Stimulated activated CD4-positive, alpha-beta T cell treated with anti-CD3 and anti-CD28 coated beads, Interleukin-1b, Interleukin-23, amount 100 ng/mL, for 1 hour (primary cell): ENCODE measurements at regions not wholly inside any gene's neighbourhood (a gene's known extent, or its start where the extent isn't known, plus 50 kb on each side); places are given as distances from the start of the nearest gene placed in this dataset.
"Not testable (repeated sequence)": the region's sequence is repeated elsewhere in the genome, so short reads cannot be mapped to it uniquely, and the experiment has no call there.

Source experiments
- DNase-seq, 2 donors: peaks; one replicate each; pipeline ENCODE4 v3.0.0-alpha.2; 2020; ENCODE audit warnings: low read depth in 2 of 2

DNA sequence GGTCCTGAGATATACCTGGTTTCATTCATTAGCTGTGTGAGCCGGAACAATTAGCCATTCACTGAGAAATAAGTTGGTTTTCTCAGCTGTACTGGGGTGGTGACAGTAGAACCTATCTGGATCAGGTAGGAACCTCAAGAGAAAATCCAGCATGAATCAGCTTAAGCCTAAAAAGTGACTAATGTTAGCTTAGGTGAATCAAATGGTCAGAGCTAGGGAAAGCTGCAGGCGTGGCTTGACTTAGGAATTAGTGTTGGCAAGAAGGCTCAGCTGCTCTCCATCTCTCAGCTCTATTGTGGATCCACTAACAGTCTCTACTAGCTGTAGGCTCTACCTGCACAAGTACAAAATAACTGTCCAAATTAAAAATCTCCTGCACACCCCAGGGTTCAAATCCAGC lies 1025.5 kb downstream of the RAB28 start:
- no peak for DNase-seq

DNA sequence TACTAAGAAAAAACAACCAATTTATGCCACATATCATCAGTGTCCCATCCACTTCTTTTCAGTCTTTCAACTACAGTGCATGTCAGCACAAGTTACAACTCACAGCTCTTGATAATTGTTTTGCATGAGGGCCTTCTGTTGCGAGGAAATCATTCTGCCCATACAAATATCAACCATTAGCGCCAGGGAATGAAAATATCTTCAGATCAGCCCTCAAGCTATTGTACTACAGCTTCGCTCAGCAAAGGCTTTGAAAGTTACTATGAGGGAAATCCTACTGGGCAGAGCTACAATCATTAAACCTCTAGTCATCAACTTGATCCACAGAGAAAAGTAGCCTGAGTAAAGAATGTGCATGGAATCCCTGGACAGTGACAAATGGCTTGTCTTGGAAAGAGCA lies 1023.6 kb upstream of the HS3ST1 start:
- DNase-seq: no peak

DNA sequence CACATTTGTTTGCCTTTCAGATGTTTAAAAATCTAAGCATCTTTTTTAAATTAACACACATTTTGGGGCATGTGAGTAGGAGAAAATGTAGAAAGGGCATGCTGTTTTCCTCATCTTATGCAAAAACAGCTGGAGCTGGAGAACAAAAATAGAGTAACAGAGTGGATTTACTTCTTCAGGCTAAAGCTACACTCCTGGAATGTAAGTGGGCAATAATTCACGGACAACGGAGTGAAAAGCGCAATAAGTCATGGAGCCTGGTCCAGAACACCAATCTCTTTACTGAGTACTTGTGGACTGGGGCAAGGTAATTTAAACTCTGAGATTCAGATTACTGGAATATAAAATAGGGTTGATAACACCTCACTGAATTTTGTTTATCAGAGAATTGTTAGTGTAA lies 1018.8 kb upstream of the HS3ST1 start:
- DNase-seq: no peak

DNA sequence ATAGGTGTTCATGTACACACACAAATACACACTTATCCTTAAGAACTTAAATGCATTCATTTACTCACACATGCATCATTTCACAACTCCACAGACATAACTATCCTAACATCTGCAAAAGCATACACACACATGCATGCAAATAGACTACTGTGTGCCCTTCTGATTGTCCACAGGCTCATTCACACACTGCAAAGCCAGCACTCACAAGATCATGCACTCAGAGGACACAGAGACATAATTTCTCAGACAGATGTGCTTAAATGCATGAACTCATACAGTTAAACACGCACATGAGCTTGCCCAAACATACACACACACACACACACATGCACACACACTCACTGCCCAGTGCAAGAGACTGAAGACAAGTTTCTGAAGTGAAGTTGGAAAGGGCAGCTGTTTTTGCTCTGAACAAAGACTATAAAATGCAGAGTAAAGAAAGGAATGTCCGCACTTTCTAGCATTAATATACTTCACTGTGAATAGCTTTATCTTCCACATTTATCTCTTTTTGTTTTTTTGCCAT lies 1018.0 kb upstream of the HS3ST1 start:
- DNase-seq: no peak

DNA sequence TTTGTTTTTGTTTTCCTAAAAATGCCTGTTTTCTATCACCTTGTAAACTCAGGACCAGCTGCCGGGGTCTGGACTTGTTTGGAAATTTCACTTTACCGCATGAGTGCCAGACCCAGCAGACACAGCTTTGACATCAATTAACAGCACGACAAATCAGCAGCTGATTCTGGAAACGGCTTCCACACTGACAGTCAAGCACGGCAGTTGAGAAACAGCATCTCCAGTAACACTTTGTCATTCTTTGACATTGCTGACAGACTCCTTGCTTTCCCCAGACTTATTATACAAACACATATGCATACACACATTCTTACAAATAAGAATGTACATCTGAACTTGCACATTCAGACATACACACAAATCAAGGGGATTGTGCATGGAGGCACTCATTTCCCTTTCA lies 1017.6 kb upstream of the HS3ST1 start:
- no peak for DNase-seq

DNA sequence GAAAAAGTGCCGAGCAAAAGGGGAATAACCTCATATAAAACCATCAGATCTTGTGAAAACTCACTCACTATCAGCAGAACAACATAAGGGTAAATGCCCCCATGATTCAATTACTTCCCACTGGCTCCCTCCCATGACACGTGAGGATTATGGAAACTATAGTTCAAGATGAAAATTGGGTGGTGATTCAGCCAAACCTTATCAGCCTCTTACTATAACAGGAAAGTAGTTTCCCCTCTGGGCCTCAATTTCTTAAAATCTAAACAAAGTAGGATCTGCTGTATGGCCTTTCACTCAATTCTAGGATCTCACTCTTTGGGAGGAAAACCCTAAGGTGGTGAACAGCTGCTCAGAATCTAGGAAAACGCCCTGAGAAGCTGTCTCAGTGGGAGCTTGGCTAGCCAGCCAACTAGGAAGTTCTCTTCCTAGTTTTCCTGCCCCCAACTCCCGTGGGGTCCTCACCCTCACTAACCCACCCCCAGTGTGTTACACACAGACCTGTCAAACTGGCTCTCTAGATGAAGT lies 1017.1 kb upstream of the HS3ST1 start:
- DNase-seq: no peak

DNA sequence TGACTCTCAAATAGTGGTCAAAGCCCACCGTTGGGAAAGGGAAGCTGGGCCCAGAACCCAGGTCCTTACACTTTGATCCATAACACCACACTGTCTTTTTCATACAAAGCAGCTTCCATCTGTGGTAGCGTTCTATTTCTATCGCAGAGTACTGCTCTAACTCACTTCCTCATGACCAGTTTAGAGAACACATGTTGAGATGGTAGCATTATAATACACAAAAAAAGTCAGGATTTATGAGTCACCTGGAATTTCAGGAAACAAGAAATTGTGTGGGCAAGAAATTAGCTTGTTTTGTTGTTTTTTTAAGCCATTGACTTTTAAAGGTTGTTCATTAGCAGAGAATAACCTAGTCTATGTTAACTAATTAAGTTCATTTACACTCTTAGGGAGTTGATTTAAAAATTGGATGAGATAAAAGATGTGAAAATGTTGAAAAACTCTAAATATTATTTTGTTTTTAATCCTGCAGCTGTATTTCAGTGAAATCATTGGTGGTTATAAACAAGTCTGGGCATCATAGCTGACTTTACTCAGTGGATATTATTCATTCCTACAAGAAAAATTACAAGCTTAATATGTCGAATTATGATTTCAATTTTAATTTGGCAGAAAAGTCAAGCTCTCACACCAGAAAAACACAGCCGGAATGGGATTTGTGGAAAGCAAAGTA lies 1011.1 kb upstream of the HS3ST1 start:
- no peak for DNase-seq

DNA sequence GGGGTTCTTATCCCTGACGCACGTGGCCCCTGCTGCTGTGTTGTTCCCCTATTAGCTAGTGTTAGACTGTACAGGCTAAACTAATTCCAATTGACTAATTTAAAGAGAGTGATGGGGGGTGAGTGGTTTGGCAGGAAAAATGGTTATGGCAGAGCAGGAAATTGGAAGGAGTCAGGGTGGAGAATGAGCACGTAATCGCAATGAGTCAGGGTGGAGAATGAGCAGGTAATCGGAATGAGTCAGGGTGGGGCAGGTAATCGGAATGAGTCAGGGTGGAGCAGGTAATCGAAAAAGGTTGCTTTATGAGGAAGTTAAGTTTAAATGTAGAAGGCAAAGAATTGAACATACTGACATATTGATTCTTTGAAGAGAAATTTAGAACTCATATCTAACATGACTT lies 1002.6 kb upstream of the HS3ST1 start:
- not testable (repeated sequence) for DNase-seq

DNA sequence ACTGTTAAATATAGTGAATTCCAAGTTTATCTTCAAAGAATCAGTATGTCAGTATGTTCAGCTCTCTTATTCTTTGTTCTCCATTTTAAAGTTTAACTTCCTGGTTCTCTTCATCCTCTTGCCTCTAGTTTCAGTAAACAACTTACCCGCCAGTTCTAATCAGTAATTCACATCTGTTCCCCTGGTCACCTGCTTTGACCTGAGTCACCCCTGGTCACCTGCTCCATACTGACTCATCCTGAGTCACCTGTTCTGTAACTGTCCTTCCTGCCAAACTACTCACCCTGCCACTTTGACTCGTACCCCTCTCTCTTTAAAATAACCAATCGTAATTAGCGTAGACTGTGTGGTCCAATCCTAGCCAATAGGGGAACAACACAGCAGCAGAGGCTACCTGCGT lies 992.7 kb upstream of the HS3ST1 start:
- DNase-seq: no peak

DNA sequence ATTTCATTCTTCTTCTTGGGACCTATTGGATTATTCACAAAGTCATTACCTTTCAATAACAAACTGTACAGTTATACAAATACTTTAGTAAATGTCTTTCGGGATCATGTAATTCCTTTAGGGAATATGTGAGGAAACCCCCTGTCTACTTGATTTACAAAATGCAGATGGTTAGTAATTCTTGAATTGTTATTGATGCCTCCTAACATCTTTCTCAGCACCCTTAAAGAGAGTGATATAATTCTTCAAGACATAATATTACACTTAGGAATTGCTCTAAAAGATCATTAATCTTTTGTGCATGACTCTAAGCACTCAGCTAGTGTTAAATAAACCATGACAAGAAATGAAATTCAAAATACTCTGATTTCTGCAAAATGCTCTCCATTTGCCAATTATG lies 988.1 kb upstream of the HS3ST1 start:
- no peak for DNase-seq

DNA sequence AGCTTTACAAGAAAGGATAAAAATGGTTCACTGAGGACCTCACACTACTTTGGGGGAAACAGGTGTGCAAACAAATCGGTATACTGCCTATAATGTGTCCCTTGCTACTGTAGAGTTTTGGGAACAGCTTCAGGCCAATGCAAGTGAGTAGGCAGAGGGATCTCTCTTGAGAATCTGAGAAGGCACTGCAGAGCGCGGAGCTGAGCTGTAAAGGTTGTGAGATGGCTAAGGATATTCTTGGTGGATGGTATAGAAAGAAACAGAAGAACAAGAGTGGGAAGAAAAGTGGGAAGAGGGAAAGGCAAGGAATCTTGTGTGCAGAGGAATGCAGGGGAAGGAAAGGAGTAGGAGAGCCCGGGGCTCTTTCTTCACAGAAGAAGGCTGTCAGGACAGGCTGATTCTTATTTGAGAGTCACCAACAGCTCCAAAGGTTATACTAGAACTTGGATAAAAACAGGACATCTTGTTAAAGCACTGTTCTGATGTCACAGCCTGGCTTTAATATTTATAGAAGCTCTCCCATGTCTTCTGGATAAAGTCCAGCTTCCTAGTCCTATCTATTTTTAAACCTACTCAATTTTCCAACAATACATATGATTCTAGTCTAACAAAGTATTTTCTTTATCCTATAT lies 985.6 kb upstream of the HS3ST1 start:
- no peak for DNase-seq

DNA sequence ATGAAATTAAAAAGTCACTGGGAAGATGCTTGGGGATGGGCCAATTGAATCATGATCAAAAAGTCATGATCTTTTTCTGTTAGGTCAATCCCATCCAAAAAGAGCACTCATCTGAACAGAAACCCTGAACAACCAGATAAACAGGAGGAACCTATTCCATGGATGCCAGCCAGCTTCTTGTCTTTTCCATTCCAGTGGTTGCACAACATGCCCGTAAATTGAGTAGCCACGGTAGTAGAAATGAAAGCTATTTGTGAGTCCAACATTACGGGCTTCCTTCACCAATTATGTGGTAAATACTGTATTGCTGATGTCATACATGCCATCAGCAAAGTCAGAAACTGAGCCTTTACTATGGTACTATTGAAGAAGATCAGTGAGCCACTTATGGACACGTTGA lies 982.4 kb upstream of the HS3ST1 start:
- no peak for DNase-seq

DNA sequence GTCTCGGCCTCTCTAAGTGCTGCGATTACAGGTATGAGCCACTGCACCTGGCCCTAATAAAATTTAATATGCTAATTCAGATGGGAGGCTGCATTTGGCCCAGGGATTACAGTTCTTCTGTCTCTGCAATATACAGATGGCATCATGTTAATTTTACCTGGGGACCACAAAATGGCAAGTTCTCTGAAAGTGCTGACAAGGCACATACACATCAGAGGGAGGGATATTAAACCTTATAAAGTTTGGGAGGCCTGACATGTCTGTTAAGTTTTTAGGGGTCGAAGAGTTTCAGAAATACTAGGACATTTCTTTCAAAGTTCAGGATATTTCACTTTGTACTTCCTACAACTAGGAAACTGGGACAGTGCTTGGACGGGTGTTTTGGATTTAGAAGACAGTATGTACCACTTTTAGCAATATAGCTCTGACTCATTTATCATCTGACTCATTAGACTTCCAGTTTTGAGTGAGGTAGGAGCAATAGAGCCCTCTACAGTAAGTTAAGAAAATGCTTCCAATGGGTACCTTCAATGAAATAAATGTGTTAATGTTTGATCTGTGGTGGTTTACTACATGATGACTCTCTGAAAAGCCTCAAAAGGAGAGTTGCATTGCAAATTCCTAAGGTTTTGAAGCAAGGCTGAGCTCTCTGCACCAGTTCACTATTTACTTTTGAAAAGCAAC lies 981.0 kb upstream of the HS3ST1 start:
- DNase-seq: no peak

DNA sequence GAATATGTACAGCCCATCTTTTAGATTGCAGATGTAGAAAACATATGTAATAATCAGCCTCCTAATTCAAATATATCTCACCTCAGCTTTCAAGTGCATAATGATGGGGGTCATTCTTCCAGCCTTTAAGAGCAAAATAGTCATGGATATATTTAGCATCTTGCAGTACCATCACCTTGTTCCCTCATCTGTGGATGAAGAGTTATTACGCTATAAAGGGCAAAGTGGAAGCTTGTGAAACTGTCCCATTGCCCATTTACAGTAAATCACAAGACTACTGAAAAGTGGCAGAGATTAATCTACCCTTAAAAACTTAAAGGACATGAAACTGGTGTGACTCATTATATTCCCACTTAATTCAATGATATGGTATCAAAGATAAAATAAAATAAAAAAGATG lies 979.7 kb upstream of the HS3ST1 start:
- DNase-seq: no peak

DNA sequence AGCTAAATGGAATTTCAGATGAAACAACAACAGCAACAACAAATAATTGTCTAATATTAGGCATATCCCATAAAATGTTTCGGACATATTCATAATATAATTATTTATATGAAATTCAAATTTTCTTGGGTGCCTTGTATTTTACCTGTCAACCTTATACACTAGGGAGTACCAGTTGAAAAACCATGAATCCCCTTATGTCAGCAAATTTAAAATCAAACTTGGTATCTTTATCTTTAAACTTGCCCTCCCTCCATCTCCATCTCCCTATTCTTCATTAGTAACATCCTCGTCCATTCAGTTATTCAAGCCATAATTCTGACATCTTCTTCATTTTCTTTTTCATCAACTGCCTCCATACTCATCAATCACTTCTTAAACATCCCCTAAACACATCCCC lies 974.5 kb upstream of the HS3ST1 start:
- no peak for DNase-seq

DNA sequence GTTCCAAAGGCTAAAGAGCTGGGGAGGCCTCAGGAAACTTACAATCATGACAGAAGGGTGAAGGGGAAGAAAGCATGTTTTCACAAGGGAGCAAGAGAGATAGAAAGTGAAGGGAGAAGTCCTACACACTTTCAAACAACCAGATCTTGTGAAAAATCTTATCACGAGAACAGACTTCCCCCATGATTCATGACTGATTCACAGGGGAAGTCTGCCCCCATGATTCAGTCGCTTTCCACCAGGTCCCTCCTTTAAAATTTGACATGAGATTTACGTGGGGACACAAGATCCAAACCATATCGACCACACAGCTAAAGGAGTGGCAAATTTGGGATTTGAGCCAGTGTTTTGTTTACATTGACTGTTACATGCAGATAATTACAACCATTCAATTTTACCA lies 971.1 kb upstream of the HS3ST1 start:
- no peak for DNase-seq

DNA sequence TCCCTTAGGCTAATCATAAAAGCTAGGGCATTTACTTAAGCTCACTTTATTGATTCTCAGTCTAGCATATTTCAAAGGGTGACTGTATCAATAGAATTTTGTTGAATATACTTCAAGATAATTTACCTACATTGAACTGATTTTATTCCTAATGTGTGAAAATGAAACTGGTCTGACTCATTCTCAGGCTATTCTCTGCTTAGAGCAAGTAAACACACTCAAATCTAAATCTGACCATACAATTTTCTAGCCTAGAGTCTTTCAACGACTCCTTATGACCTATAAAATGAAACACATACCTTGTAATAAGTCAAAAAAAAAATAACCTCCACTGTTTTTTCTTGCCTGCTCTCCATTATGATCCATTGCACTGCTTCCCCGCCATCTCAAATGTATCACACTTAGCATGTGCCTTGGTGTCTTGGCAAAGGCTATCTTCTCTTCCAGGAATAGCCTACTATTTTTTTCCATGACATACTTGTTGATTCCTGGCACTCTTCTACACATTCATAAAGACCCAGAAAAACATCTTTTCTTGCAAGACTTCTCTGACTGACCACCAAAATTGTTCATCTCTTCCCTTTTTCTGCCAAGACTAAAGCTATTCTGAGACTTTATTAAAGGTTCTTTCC lies 965.1 kb upstream of the HS3ST1 start:
- DNase-seq: no peak

DNA sequence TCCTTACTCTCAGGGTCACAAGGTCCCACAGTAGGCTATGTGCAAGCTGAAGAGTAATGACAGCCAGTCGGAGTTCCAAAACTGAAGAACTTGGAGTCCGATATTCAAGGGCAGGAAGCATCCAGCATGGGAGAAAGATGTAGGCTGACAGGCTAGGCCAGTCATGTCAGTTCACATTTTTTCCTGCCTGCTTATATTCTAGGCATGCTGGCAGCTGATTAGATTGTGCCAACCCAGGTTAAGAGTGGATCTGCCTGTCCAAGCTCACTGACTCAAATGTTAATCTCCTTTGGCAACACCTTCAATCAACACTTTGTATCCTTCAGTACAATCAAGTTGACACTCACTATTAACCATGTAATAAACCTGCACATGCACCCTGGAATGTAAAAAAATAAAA lies 960.9 kb upstream of the HS3ST1 start:
- DNase-seq: no peak

DNA sequence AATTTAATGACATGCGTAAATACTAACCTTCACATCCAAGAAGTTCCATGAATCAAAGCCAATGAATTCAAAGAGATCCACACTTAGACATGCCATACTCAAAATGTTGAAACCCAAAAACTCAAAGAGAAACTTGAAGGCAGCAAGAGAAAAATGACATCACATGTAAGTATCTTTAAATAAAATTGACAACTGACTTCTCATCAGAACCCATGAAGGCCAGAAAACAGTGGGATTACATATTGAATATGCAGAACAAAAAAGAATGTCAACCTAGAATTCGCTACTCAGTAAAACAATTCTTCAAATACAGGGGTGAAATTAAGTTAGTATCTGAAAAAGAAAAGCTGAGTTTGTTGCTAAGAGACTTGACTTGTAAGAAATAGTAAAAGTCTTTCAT lies 953.9 kb upstream of the HS3ST1 start:
- no peak for DNase-seq

DNA sequence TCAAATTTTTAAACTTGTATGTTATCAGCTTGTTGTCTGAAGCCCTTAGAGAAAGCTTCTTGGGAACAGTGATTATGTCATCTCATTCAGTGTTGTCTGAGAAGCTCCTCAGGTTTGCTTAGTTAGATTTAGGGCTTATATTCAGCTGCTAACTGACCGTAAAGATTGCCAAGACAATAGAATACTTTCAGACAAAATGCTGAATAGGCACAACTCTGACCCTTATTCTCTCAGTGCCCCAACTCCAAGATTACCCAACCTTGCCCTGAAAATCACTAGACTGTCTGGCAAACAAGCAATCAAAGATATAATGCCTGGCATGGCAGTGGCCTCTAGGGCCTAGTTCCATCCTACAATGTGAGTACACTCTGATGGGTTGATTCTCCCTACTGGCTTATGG lies 950.5 kb upstream of the HS3ST1 start:
- DNase-seq: no peak

DNA sequence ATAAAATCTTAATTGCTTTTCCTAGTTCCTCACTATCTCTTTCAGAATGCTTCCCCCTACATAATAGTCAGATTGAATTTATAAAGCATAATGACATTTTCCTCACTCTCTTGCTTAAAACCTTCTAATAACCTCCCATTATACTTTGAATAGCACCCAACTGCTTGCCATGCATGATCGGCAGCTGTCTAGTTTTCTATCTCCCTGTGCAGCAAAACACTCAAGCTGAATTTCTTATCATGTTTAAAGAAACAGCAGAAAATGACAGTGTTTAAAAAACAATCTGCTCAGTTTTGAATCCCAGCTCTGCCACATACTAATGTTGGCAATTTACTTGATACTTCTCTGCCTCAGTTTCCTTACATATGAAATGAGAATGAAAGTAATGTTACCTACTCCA lies 947.1 kb upstream of the HS3ST1 start:
- no peak for DNase-seq

DNA sequence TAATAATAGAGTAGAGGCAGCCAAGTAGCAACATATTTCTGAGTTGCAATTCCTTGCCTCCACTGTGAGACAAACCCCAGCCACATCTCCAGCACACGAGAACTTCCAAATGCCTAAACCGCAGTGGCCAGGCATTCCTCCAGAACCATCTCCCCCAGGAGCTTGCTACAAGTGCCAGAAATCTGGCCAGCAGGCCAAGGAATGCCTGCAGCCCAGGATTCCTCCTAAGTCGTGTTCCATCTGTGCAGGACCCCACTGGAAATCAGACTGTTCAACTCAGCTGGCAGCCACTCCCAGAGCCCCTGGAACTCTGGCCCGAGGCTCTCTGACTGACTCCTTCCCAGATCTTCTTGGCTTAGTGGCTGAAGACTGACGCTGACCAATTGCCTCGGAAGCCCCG lies 937.2 kb upstream of the HS3ST1 start:
- not testable (repeated sequence) for DNase-seq
